ENCODE measurements at regions not wholly inside any gene's neighbourhood (a gene's known extent, or its start where the extent isn't known, plus 50 kb on each side); places are given as distances from the start of the nearest gene placed in this dataset.

- H3K27me3 ChIP-seq, result no peaks in the 10 kb centered on the region
- H3K36me3 ChIP-seq, result no peaks in the 10 kb centered on the region
- WGBS, 2 donors, result 53 to 58% methylated on average over 1 of the region's 1 CpG
- intact Hi-C loops (cut with DNase I), result no loop called here
- H3K4me1 ChIP-seq, result no peaks in the 10 kb centered on the region
- H3K9me3 ChIP-seq, result no peaks in the 10 kb centered on the region
- DNase-seq (no peak), ATAC-seq (no peak), FAIRE-seq (no peak)
- H3K27ac ChIP-seq, result no peak overlapping the region
- H3K4me3 ChIP-seq, result no peak overlapping the region
- no peak for TF ChIP-seq CTCF (IDR thresholded peaks at IDR 0.05)
Measured at GRCh38 chr11:95392644-95393043, 161.6 kb upstream of the SESN3 start.

- no peak overlapping the region for H3K27ac ChIP-seq
- H3K9me3 ChIP-seq, result no peaks in the 10 kb centered on the region
- intact Hi-C loops (cut with DNase I), result no loop called here
- no peak overlapping the region for H3K4me3 ChIP-seq
- 83 to 87% methylated on average over 1 of the region's 1 CpG for WGBS, 2 donors
- no peaks in the 10 kb centered on the region for H3K27me3 ChIP-seq
- ATAC-seq (no peak), FAIRE-seq (no peak), DNase-seq (no peak)
- no peak for TF ChIP-seq CTCF (IDR thresholded peaks at IDR 0.05)
- no peaks in the 10 kb centered on the region for H3K4me1 ChIP-seq
- no peaks in the 10 kb centered on the region for H3K36me3 ChIP-seq
Measured at GRCh38 chr11:95389427-95389826, 158.4 kb upstream of the SESN3 start.

- no peak for FAIRE-seq
- WGBS, 2 donors, result 70 to 74% methylated on average over 6 of the region's 6 CpGs
Measured at GRCh38 chr11:95388086-95388485, 157.1 kb upstream of the SESN3 start.

GRCh38 chr11:95387325-95387724 is 156.3 kb upstream of the SESN3 start:
- no peaks in the 10 kb centered on the region for H3K36me3 ChIP-seq
- intact Hi-C loops (cut with DNase I), result no loop called here
- DNase-seq, result no peak
- H3K4me3 ChIP-seq, result no peak overlapping the region
- no peak for TF ChIP-seq CTCF (IDR thresholded peaks at IDR 0.05)
- H3K27ac ChIP-seq, result no peak overlapping the region
- no peak for ATAC-seq
- H3K4me1 ChIP-seq, result no peaks in the 10 kb centered on the region
- no peak for FAIRE-seq
- no peaks in the 10 kb centered on the region for H3K27me3 ChIP-seq
- no peaks in the 10 kb centered on the region for H3K9me3 ChIP-seq
- WGBS, 2 donors, result 88 to 91% methylated on average over 1 of the region's 1 CpG

More at GRCh38 chr11:95388086-95388485, 157.1 kb upstream of the SESN3 start:
- ATAC-seq (no peak), DNase-seq (no peak)
- Histone ChIP-seq H3K9me3 (no peaks in the 10 kb centered on the region), H3K4me3 (no peak overlapping the region), H3K4me1 (no peaks in the 10 kb centered on the region), H3K27me3 (no peaks in the 10 kb centered on the region), H3K36me3 (no peaks in the 10 kb centered on the region), H3K27ac (no peak overlapping the region)
- TF ChIP-seq CTCF (IDR thresholded peaks at IDR 0.05), result no peak
- intact Hi-C loops (cut with DNase I), result no loop called here

- DNase-seq, result no peak
- no peaks in the 10 kb centered on the region for H3K27me3 ChIP-seq
- FAIRE-seq, result no peak
Measured at GRCh38 chr11:95385577-95385976, 154.6 kb upstream of the SESN3 start.

More at GRCh38 chr11:95385577-95385976, 154.6 kb upstream of the SESN3 start:
- H3K9me3 ChIP-seq, result no peaks in the 10 kb centered on the region
- intact Hi-C loops (cut with DNase I), result no loop called here
- no peaks in the 10 kb centered on the region for H3K36me3 ChIP-seq
- H3K4me3 ChIP-seq, result no peak overlapping the region
- H3K4me1 ChIP-seq, result no peaks in the 10 kb centered on the region
- ATAC-seq, result no peak
- no peak for TF ChIP-seq CTCF (IDR thresholded peaks at IDR 0.05)
- no peak overlapping the region for H3K27ac ChIP-seq

Data from pancreas (tissue), 10 donors.